ENCODE measurements at regions not wholly inside any gene's neighbourhood (a gene's known extent, or its start where the extent isn't known, plus 50 kb on each side); places are given as distances from the start of the nearest gene placed in this dataset.
"Not testable (repeated sequence)": the region's sequence is repeated elsewhere in the genome, so short reads cannot be mapped to it uniquely, and the experiment has no call there.

DNA sequence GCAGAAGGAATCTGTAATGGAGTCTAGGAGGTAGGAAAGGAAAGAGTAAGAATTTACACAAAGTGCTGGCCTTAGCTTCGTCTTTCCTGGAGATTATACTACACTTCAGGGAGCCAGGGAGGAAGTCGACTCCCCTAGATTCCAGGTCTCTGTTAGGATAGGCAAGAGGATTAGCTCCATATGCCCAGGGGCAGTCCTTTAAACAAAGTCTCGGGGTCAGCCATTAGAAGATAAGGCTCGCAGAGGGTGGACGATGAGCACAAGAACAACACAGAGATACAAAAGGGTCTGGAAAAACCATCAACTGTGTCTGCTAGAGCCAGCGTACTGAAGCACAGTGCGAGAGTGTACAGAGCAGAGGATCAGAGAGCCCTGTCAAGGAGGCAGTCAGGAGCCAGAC is 344.7 kb upstream of the TNC start:
- peaks cover 16% of the 10 kb centered on the region for H3K4me1 ChIP-seq (ENCODE audit: control insufficient read depth, insufficient read depth, low read length)
- H3K9me3 ChIP-seq (ENCODE audit: control insufficient read depth, insufficient read depth, low read depth, low read length): no peaks in the 10 kb centered on the region
- H3K36me3 ChIP-seq (ENCODE audit: control insufficient read depth, insufficient read depth, low read length): no peaks in the 10 kb centered on the region; the same call in 1 of the 2 replicates
- H3K27ac ChIP-seq (ENCODE audit: low read depth, low read length): no peak overlapping the region
- no peak overlapping the region for H3K9ac ChIP-seq (ENCODE audit: low read length)
- no peaks in the 10 kb centered on the region for H3K27me3 ChIP-seq (ENCODE audit: control insufficient read depth, insufficient read depth, low read length)
- H3K4me3 ChIP-seq (ENCODE audit: low read depth, low read length): no peak overlapping the region

DNA sequence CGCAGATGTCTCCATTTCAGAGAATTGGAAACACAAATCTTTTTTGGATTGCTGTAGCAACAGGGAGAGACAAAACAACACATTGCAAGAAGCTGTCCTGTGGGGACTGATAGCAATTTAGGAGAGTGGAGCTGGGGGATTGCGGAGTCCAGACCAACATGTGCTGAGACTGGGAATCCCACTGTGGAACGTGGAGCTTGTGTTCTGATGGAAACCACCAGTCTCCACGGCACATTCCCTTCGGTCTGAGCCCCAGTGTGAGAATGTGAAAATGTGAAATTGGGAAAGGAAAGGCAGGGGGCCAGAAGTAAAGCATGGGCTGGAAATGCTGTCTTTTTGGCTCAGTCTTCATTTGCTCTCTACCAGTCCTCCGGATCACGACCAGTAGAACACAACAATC is 348.8 kb upstream of the TNC start:
- Histone ChIP-seq H3K4me1 (ENCODE audit: control insufficient read depth, insufficient read depth, low read length) (peaks cover 41% of the 10 kb centered on the region), H3K4me3 (ENCODE audit: low read depth, low read length) (no peak overlapping the region), H3K9me3 (ENCODE audit: control insufficient read depth, insufficient read depth, low read depth, low read length) (peaks cover 8% of the 10 kb centered on the region), H3K27me3 (ENCODE audit: control insufficient read depth, insufficient read depth, low read length) (no peaks in the 10 kb centered on the region), H3K36me3 (ENCODE audit: control insufficient read depth, insufficient read depth, low read length) (peaks cover 9% of the 10 kb centered on the region), H3K9ac (ENCODE audit: low read length) (no peak overlapping the region), H3K27ac (ENCODE audit: low read depth, low read length) (no peak overlapping the region)

DNA sequence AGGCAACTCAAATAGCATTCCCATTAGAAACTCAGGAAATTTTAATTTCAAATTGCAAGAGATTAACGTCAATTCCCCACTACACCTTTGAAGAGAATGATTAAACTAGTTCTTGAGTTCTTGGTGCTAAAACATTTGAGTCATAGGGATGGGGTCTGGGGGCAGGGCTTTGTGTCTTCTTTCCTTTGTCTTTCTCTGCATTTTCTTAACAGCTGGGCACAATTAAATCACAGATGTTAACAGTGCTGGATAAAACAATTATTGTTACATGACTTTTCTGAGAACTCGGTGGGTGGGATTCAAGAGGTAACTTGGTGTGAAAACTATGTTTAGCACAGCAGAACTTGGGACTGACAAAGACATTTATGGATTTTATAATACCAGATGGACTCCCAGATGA is 351.9 kb upstream of the TNC start:
- Histone ChIP-seq H3K27ac (ENCODE audit: low read depth, low read length) (peak overlapping the region; percentile 2; the same call in 1 of the 2 replicates), H3K9ac (ENCODE audit: low read length) (no peak overlapping the region)

DNA sequence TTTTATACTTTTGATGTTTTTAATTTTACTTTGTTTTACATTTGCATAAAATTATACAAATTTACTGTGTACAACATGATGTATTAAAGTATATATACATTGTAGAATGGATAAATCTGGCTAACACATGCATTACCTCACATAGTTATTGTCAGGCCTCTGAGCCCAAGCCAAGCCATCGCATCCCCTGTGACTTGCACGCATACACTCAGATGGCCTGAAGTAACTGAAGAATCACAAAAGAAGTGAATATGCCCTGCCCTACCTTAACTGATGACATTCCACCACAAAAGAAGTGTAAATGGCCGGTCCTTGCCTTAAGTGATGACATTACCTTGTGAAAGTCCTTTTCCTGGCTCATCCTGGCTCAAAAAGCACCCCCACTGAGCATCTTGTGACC is 355.1 kb upstream of the TNC start:
- not testable (repeated sequence) for H3K9me3 ChIP-seq (ENCODE audit: control insufficient read depth, insufficient read depth, low read depth, low read length); H3K27me3 ChIP-seq (ENCODE audit: control insufficient read depth, insufficient read depth, low read length)
- H3K4me1 ChIP-seq (ENCODE audit: control insufficient read depth, insufficient read depth, low read length): peaks cover 37% of the 10 kb centered on the region
- H3K4me3 ChIP-seq (ENCODE audit: low read depth, low read length): peak overlapping the region; percentile 72
- H3K9ac ChIP-seq (ENCODE audit: low read length): peak overlapping the region; percentile 71
- H3K36me3 ChIP-seq (ENCODE audit: control insufficient read depth, insufficient read depth, low read length): peaks cover 30% of the 10 kb centered on the region
- peak overlapping the region; percentile 87 for H3K27ac ChIP-seq (ENCODE audit: low read depth, low read length)

More for the DNA sequence above, 351.9 kb upstream of the TNC start:
- Histone ChIP-seq H3K36me3 (ENCODE audit: control insufficient read depth, insufficient read depth, low read length) (peaks cover 12% of the 10 kb centered on the region), H3K27me3 (ENCODE audit: control insufficient read depth, insufficient read depth, low read length) (no peaks in the 10 kb centered on the region), H3K9me3 (ENCODE audit: control insufficient read depth, insufficient read depth, low read depth, low read length) (peaks cover 8% of the 10 kb centered on the region), H3K4me3 (ENCODE audit: low read depth, low read length) (no peak overlapping the region), H3K4me1 (ENCODE audit: control insufficient read depth, insufficient read depth, low read length) (peaks cover 43% of the 10 kb centered on the region)

DNA sequence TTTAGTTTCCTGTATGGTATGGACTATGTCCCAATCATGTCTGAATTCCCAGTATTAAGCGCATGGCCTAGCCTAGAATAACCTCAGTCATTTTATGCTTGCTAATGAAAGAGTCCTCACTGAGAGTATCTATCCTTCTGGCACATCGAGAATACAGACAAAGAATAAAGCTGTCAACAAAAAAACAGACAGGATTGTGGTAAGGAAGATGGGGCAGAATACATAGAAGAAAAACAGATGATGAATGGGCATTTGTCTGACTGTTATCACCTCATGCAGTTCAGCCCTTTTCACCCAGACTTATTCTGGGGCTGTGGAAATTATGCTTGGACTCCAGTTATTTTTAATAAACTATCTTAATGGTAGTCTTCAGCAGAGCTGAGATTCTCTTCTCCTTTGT is 363.8 kb upstream of the TNC start:
- Histone ChIP-seq H3K36me3 (ENCODE audit: control insufficient read depth, insufficient read depth, low read length) (peaks cover 50% of the 10 kb centered on the region), H3K27ac (ENCODE audit: low read depth, low read length) (no peak overlapping the region), H3K4me3 (ENCODE audit: low read depth, low read length) (no peak overlapping the region), H3K27me3 (ENCODE audit: control insufficient read depth, insufficient read depth, low read length) (no peaks in the 10 kb centered on the region), H3K4me1 (ENCODE audit: control insufficient read depth, insufficient read depth, low read length) (peaks cover 27% of the 10 kb centered on the region), H3K9ac (ENCODE audit: low read length) (no peak overlapping the region), H3K9me3 (ENCODE audit: control insufficient read depth, insufficient read depth, low read depth, low read length) (no peaks in the 10 kb centered on the region)

DNA sequence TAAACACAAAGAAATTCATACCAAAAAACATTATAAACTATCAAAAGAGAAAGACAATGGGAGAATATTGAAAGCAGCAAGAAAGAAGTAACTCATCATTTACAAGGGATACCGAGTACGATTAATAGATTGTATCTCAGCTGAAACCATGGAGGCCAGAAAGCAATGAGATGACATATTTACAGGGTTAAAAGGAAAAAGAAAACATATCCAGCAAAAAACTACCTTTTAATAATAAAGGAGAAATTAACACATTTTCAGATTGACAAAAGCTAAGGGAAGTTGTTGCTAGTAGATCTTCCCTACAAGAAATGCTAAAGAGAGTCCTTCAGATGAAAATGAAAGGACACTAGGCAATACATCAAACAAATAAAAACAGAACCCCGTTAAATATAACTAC is 364.8 kb upstream of the TNC start:
- H3K36me3 ChIP-seq (ENCODE audit: control insufficient read depth, insufficient read depth, low read length): peaks cover 42% of the 10 kb centered on the region
- H3K4me1 ChIP-seq (ENCODE audit: control insufficient read depth, insufficient read depth, low read length): peaks cover 27% of the 10 kb centered on the region
- H3K4me3 ChIP-seq (ENCODE audit: low read depth, low read length): no peak overlapping the region
- no peak overlapping the region for H3K27ac ChIP-seq (ENCODE audit: low read depth, low read length)
- H3K9ac ChIP-seq (ENCODE audit: low read length): no peak overlapping the region
- H3K9me3 ChIP-seq (ENCODE audit: control insufficient read depth, insufficient read depth, low read depth, low read length): no peaks in the 10 kb centered on the region
- H3K27me3 ChIP-seq (ENCODE audit: control insufficient read depth, insufficient read depth, low read length): no peaks in the 10 kb centered on the region

DNA sequence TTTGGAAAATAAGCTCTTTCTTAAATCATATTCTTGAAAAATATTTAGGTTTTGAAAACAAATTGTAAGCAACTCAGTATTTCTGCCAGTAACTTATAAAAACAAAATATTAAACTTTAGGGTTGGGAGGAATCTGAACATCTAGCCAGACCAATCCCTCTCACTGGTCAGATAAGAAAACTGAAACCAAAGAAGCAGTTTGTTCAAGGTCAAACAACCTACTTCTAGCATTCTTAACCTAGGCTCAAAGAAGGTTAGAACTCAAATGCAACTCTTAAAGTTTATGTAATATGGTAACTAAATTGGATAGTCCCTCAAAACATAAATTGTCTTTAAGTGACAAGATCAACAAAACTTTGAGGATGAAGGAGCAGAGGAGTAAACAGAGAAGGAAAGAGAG is 374.9 kb upstream of the TNC start:
- Histone ChIP-seq H3K27me3 (ENCODE audit: control insufficient read depth, insufficient read depth, low read length) (no peaks in the 10 kb centered on the region), H3K9me3 (ENCODE audit: control insufficient read depth, insufficient read depth, low read depth, low read length) (no peaks in the 10 kb centered on the region), H3K36me3 (ENCODE audit: control insufficient read depth, insufficient read depth, low read length) (peaks cover 40% of the 10 kb centered on the region), H3K9ac (ENCODE audit: low read length) (no peak overlapping the region), H3K4me1 (ENCODE audit: control insufficient read depth, insufficient read depth, low read length) (peaks cover 19% of the 10 kb centered on the region), H3K27ac (ENCODE audit: low read depth, low read length) (no peak overlapping the region), H3K4me3 (ENCODE audit: low read depth, low read length) (no peak overlapping the region)

DNA sequence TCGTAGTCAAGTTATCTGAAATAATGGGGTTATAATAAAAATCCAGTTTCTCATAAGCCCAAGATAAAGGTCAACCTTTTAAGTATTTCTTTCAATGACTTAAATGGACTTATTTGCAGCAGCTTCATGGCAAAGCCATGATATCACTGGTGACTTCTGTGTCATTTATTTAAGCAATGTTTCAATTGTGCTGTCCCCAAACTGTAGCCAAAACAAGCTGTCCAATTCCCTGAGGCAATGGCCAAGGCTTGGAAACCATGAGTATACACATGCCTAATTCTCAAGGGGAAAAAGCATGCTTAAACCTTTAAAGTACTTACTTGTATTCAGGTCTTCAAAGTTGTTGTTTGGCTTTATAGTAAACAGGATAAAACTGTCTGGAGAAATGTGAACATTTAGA is 376.4 kb upstream of the TNC start:
- Histone ChIP-seq H3K4me3 (ENCODE audit: low read depth, low read length) (no peak overlapping the region), H3K36me3 (ENCODE audit: control insufficient read depth, insufficient read depth, low read length) (peaks cover 54% of the 10 kb centered on the region), H3K27me3 (ENCODE audit: control insufficient read depth, insufficient read depth, low read length) (no peaks in the 10 kb centered on the region), H3K4me1 (ENCODE audit: control insufficient read depth, insufficient read depth, low read length) (peaks cover 17% of the 10 kb centered on the region), H3K27ac (ENCODE audit: low read depth, low read length) (no peak overlapping the region), H3K9ac (ENCODE audit: low read length) (no peak overlapping the region), H3K9me3 (ENCODE audit: control insufficient read depth, insufficient read depth, low read depth, low read length) (no peaks in the 10 kb centered on the region)

DNA sequence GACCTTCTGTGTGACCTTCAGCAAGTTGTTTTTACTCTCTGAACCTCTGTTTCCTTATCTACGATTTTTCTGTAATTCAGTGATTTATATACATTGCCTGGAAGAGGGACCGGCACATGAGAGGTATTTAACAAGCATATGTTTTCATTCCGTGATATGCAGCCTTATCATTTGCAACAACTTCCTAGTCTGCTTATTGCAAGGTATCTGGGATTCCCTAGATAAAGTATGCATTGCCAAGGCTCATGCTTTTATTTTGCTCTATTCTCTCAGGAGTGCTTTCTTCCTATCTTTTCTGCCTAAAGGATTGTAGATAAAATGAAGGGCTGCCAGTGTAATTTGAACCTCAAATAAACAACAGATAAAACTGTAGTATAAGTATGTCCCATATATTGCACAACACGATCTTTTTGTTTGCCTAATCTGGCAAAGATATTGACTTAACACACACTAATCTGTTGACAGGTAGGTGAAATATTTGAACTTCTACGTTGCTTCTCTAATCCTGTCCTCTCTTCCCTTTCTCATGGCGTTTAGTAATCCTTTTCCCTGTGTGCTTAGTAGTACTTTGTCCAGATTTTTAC is 377.2 kb upstream of the TNC start:
- Histone ChIP-seq H3K27me3 (ENCODE audit: control insufficient read depth, insufficient read depth, low read length) (no peaks in the 10 kb centered on the region), H3K27ac (ENCODE audit: low read depth, low read length) (no peak overlapping the region), H3K4me3 (ENCODE audit: low read depth, low read length) (no peak overlapping the region), H3K4me1 (ENCODE audit: control insufficient read depth, insufficient read depth, low read length) (peaks cover 17% of the 10 kb centered on the region), H3K9me3 (ENCODE audit: control insufficient read depth, insufficient read depth, low read depth, low read length) (no peaks in the 10 kb centered on the region), H3K36me3 (ENCODE audit: control insufficient read depth, insufficient read depth, low read length) (peaks cover 57% of the 10 kb centered on the region), H3K9ac (ENCODE audit: low read length) (no peak overlapping the region)

DNA sequence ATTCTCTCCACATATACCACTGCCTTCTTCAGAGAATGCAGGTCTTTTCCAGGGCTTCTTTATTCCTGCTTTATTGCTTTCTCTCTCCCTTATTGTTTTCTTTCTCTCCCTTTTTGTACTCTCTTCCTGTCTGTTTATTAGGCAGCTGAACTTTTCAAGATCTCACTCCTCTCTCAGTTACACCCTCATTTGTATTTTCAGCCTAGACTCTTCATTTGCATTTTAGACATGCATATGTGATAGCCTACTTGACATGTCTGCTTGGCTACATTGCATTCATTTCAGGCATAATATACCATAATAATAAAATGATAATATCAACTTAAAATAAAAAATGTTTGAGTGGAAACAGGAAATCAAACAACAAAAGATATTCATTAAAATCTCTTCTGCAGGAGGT is 377.9 kb upstream of the TNC start:
- Histone ChIP-seq H3K27ac (ENCODE audit: low read depth, low read length) (no peak overlapping the region), H3K36me3 (ENCODE audit: control insufficient read depth, insufficient read depth, low read length) (peaks cover 57% of the 10 kb centered on the region), H3K4me1 (ENCODE audit: control insufficient read depth, insufficient read depth, low read length) (peaks cover 17% of the 10 kb centered on the region), H3K9ac (ENCODE audit: low read length) (no peak overlapping the region), H3K9me3 (ENCODE audit: control insufficient read depth, insufficient read depth, low read depth, low read length) (no peaks in the 10 kb centered on the region), H3K27me3 (ENCODE audit: control insufficient read depth, insufficient read depth, low read length) (no peaks in the 10 kb centered on the region), H3K4me3 (ENCODE audit: low read depth, low read length) (no peak overlapping the region)

DNA sequence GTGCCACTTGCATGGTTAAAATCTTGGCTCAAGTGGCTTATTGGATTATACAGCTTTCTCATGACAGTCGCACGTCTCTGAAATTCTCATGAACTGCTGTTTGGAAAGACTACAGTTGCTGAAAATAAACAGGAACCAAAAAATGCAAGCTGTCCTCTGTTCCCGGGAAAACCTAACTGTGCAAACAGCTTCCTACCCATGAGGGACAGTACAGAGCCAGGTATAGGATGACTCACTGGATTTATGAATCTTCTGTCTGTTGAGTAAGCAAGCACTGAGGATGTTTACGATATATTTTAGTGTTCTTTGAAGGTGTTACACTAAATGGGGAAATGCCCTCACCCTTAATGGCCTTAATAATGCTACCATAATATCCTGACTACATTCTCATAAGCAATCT is 380.3 kb upstream of the TNC start:
- H3K27me3 ChIP-seq (ENCODE audit: control insufficient read depth, insufficient read depth, low read length): no peaks in the 10 kb centered on the region
- H3K27ac ChIP-seq (ENCODE audit: low read depth, low read length): no peak overlapping the region
- H3K4me1 ChIP-seq (ENCODE audit: control insufficient read depth, insufficient read depth, low read length): peaks cover 17% of the 10 kb centered on the region
- H3K36me3 ChIP-seq (ENCODE audit: control insufficient read depth, insufficient read depth, low read length): peaks cover 56% of the 10 kb centered on the region
- H3K9ac ChIP-seq (ENCODE audit: low read length): no peak overlapping the region
- no peaks in the 10 kb centered on the region for H3K9me3 ChIP-seq (ENCODE audit: control insufficient read depth, insufficient read depth, low read depth, low read length)
- no peak overlapping the region for H3K4me3 ChIP-seq (ENCODE audit: low read depth, low read length)

DNA sequence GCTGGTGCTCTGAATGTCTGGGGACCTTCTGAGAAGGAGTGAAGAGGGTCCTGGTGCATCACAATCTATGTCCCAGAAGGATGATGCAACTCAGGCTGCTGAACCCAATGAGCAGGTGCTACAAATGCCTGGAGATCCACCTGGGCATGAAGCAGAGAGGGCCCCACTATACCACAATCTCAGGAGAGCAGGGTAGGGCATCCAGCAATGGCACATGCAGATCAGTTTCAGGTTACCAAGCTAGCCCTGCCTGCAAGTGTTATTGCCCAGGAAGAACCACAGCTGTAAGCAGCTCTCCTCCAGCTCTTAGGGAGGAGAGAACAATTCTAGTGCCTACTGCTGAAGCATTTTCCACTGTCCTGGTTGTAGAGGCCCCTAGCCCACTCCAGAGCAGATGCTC is 389.2 kb upstream of the TNC start:
- H3K4me3 ChIP-seq (ENCODE audit: low read depth, low read length): no peak overlapping the region
- peaks cover 6% of the 10 kb centered on the region; the same call in 1 of the 2 replicates for H3K9me3 ChIP-seq (ENCODE audit: control insufficient read depth, insufficient read depth, low read depth, low read length)
- peaks cover 4% of the 10 kb centered on the region; the same call in 1 of the 2 replicates for H3K36me3 ChIP-seq (ENCODE audit: control insufficient read depth, insufficient read depth, low read length)
- H3K9ac ChIP-seq (ENCODE audit: low read length): no peak overlapping the region
- H3K27ac ChIP-seq (ENCODE audit: low read depth, low read length): no peak overlapping the region
- no peaks in the 10 kb centered on the region for H3K4me1 ChIP-seq (ENCODE audit: control insufficient read depth, insufficient read depth, low read length)
- no peaks in the 10 kb centered on the region for H3K27me3 ChIP-seq (ENCODE audit: control insufficient read depth, insufficient read depth, low read length)

Measured in HUES6 (cell line).